ENCODE measurements at regions not wholly inside any gene's neighbourhood (a gene's known extent, or its start where the extent isn't known, plus 50 kb on each side); places are given as distances from the start of the nearest gene placed in this dataset.

DNA sequence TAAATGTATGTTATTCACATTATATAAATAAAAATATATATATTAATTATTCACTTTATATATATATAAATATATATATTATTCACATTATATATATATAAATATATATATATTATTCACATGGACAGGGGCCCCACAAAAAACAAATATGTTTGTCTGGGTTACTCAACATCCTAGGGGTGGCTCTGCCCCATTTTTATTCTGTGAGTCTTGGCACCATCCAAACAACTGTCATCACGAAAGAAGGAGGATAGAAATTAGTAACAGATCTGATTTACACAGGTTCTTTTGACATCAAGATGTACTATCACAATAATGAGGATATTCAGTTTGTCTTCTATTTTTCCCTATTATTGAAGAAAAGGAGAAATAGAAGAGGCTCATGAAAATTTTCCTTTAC is 187.3 kb downstream of the GPX5 start:
- H3K36me3 ChIP-seq = no peaks in the 10 kb centered on the region
- no peak overlapping the region for H3K4me3 ChIP-seq
- H3K27ac ChIP-seq = no peak overlapping the region
- H3K9me3 ChIP-seq = no peaks in the 10 kb centered on the region
- no peak for TF ChIP-seq POLR2A (IDR thresholded peaks at IDR 0.05)
- TF ChIP-seq, protein P1, sequence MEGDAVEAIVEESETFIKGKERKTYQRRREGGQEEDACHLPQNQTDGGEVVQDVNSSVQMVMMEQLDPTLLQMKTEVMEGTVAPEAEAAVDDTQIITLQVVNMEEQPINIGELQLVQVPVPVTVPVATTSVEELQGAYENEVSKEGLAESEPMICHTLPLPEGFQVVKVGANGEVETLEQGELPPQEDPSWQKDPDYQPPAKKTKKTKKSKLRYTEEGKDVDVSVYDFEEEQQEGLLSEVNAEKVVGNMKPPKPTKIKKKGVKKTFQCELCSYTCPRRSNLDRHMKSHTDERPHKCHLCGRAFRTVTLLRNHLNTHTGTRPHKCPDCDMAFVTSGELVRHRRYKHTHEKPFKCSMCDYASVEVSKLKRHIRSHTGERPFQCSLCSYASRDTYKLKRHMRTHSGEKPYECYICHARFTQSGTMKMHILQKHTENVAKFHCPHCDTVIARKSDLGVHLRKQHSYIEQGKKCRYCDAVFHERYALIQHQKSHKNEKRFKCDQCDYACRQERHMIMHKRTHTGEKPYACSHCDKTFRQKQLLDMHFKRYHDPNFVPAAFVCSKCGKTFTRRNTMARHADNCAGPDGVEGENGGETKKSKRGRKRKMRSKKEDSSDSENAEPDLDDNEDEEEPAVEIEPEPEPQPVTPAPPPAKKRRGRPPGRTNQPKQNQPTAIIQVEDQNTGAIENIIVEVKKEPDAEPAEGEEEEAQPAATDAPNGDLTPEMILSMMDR (IDR thresholded peaks at IDR 0.05 in 4 of 5, conservative IDR thresholded peaks at IDR 0.05 in 1 of 5) = no peak
- H3K4me1 ChIP-seq = no peaks in the 10 kb centered on the region
- H3K27me3 ChIP-seq = peaks cover under 1 to 21% (median 6%) of the 10 kb centered on the region in 3 donors
- ATAC-seq = no peak
- DNase-seq = no peak
- in situ Hi-C loops (cut with MboI; ENCODE audit: low sequenced_read_pairs in 4 of 4) (no loop called here), intact Hi-C loops (cut with DNase I; ENCODE audit: low total_unique reads) (no loop called here)

DNA sequence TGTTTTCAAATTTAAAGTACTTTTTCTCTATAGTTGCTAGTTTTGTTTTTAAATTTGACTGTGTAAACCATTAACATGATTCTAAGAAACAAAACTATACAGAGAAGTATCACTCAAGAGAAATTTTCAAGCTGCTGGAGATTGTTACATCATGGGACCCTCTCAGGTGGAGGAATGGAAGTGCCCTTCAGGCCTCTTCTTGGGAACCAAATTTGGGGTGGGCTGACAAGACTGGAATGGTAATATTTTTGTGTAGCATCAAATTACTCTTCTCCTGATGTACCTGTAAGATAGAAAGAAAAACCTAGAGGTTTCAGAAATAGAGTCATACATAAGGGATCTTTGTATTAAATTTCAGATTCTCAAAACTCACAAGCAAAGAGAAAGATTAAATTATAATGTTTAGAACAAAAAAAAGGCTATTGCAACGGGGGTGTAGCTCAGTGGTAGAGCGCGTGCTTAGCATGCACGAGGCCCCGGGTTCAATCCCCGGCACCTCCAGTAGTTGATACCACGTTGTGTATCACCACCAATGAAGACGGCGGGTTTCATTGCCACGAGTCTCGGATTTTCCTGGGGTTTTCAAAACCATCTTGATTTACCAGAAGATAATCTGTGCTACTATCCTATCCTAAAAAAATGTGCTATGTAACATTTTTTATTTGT is 193.7 kb downstream of the GPX5 start:
- no peak overlapping the region for H3K27ac ChIP-seq
- ATAC-seq (no peak), DNase-seq (no peak)
- H3K36me3 ChIP-seq = no peaks in the 10 kb centered on the region
- TF ChIP-seq, protein P1 (IDR thresholded peaks at IDR 0.05 in 4 of 5, conservative IDR thresholded peaks at IDR 0.05 in 1 of 5) = no peak
- in situ Hi-C loops (cut with MboI; ENCODE audit: low sequenced_read_pairs in 4 of 4) (no loop called here), intact Hi-C loops (cut with DNase I; ENCODE audit: low total_unique reads) (no loop called here)
- peaks cover 0 to 7% (median 0%) of the 10 kb centered on the region in 3 donors for H3K27me3 ChIP-seq
- no peaks in the 10 kb centered on the region for H3K4me1 ChIP-seq
- no peak overlapping the region for H3K4me3 ChIP-seq
- no peaks in the 10 kb centered on the region for H3K9me3 ChIP-seq

DNA sequence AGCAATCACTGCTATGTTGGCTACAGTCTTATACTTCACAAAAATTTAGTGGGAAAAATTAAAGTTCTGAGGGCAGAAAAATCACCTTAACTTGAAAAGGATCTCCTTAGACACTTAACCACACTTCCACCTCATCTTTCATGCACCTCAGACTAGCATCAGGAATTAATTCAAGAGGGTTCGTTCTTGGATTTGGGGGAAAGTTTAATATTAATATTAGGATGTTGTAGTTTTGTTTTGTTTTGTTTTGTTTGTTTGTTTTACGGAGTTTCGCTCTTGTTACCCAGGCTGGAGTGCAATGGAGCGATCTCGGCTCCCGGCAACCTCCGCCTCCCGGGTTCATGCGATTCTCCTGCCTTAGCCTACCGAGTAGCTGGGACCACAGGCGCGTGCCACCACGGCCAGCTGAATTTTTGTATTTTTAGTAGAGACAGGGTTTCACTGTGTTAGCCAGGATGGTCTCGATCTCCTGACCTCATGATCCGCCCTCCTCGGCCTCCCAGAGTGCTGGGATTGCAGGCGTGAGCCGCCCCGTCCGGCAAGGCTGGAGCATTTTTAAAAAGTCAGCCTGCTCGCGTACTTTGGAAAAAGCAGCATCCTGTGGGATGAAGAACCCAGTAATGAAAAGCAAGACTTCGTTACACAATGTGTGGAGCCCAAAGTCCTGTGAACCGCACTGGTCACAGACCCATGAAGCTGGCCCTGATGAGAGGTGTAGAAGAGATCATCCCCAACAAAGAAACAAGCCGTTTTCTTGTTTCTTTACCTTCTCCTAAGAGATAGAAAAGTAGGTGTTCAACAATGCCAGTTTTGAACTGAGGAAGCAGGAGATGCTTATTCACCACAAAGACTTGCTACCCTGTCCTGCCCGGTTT is 194.9 kb downstream of the GPX5 start:
- H3K36me3 ChIP-seq = no peaks in the 10 kb centered on the region
- ATAC-seq (no peak), DNase-seq (no peak)
- in situ Hi-C loops (cut with MboI; ENCODE audit: low sequenced_read_pairs in 4 of 4) = no loop called here
- H3K27me3 ChIP-seq = peaks cover 0 to 4% (median 0%) of the 10 kb centered on the region in 3 donors
- H3K27ac ChIP-seq = no peak overlapping the region
- no peaks in the 10 kb centered on the region for H3K9me3 ChIP-seq
- intact Hi-C loops (cut with DNase I; ENCODE audit: low total_unique reads) = no loop called here
- no peak for TF ChIP-seq POLR2A (IDR thresholded peaks at IDR 0.05)
- TF ChIP-seq, protein P1 (IDR thresholded peaks at IDR 0.05 in 4 of 5, conservative IDR thresholded peaks at IDR 0.05 in 1 of 5) = no peak
- no peaks in the 10 kb centered on the region for H3K4me1 ChIP-seq
- H3K4me3 ChIP-seq = no peak overlapping the region

DNA sequence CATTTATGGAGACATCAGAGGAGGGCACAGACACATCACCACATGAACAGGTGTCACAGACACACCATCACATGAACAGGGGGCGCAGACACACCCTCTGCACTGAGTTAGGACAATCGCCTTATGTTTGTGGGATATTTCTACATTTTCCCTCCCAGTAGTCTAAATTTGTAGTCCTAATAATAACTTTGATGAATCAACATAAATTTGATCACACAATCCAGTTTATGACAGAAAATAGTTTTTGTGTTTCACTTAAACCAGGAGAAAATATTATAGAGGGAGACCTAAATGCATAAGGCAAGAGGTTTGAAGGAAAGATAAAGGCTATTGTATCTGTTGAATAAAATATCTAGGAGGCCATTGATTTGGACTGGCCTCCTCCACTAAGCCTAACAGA is 195.7 kb downstream of the GPX5 start:
- TF ChIP-seq, protein P1 (IDR thresholded peaks at IDR 0.05 in 4 of 5, conservative IDR thresholded peaks at IDR 0.05 in 1 of 5) = no peak
- no peak for TF ChIP-seq POLR2A (IDR thresholded peaks at IDR 0.05)
- Histone ChIP-seq H3K4me1 (no peaks in the 10 kb centered on the region), H3K4me3 (no peak overlapping the region), H3K27ac (no peak overlapping the region), H3K27me3 (peaks cover 0 to 6% (median 0%) of the 10 kb centered on the region in 3 donors), H3K36me3 (no peaks in the 10 kb centered on the region), H3K9me3 (no peaks in the 10 kb centered on the region)
- in situ Hi-C loops (cut with MboI; ENCODE audit: low sequenced_read_pairs in 4 of 4) (no loop called here), intact Hi-C loops (cut with DNase I; ENCODE audit: low total_unique reads) (no loop called here)
- DNase-seq = no peak
- ATAC-seq = no peak
